ENCODE measurements at regions not wholly inside any gene's neighbourhood (a gene's known extent, or its start where the extent isn't known, plus 50 kb on each side); places are given as distances from the start of the nearest gene placed in this dataset.
"Not testable (repeated sequence)": the region's sequence is repeated elsewhere in the genome, so short reads cannot be mapped to it uniquely, and the experiment has no call there.

DNA sequence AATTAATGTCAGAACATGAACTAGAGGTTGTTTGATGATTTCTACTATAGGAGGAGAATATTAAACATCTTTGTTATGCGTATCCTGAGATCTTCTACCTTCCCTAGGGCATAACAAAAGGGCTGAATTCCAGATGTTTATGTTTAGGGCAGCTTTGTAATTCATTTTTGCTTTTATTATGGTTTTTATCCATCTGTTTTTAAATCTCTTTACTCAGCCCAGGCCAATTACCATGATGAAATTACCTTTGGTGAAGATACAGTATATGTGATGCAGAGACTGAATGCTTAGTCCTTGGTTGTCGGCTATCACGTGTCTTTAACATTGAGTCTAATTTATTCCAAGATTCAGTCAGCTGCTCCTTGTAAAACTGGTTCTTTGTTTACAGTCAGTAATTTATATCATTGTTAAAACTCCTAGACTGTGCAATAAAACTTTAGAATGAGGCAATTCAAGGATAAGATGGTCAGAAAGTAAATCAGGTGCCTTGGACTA lies 176.9 kb downstream of the CTH start:
- Mint-ChIP-seq H3K27me3 (no peaks in the 10 kb centered on the region), H3K9me3 (no peaks in the 10 kb centered on the region), H3K36me3 (no peaks in the 10 kb centered on the region), H3K4me1 (no peaks in the 10 kb centered on the region), H3K4me3 (no peak overlapping the region), H3K27ac (no peak overlapping the region)
- no peak for DNase-seq
- CTCF ChIA-PET: no interaction called here

DNA sequence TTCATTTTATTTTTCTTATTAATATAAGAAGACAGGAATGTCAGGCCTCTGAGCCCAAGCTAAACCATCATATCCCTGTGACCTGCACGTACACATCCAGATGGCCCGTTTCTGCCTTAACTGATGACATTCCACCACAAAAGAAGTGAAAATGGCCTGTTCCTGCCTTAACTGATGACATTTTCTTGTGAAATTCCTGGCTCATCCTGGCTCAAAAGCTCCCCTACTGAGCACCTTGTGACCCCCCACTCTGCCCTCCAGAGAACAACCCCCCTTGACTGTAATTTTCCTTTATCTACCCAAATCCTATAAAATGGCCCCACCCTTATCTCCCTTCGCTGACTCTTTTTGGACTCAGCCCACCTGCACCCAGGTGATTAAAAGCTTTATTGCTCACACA lies 182.5 kb downstream of the CTH start:
- H3K27ac Mint-ChIP-seq, H3K9me3 Mint-ChIP-seq, CTCF ChIA-PET, DNase-seq, H3K4me1 Mint-ChIP-seq, H3K36me3 Mint-ChIP-seq, H3K27me3 Mint-ChIP-seq, H3K4me3 Mint-ChIP-seq: not testable (repeated sequence)

DNA sequence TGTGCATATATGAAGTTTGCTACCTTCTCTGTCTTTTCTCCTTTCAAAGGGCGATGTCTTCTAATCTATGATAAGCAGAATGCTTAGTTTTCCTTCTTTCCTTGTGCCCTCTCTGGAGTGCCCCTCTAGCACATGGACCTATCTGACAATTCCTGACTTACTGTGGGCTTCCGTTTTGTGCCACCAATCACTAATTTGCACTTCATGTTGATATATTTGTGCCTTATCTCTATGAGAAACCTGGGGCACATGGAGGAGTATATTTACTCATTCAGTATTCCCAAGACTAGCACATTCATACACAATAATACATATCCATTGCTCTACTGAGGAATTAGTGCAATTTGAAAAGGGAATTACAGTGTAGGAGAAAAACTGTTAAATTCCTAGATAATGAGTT lies 197.7 kb downstream of the CTH start:
- no peaks in the 10 kb centered on the region for H3K9me3 Mint-ChIP-seq

DNA sequence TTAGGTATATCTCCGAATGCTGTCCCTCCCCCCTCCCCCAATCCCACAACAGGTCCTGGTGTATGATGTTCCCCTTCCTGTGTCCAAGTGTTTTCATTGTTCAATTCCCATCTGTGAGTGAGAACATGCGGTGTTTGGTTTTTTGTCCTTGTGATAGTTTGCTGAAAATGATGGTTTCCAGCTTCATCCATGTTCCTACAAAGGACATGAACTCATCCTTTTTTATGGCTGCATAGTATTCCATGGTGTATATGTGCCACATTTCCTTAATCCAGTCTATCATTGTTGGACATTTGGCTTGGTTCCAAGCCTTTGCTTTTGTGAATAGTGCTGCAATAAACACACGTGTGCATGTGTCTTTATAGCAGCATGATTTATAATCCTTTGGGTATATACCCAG lies 199.1 kb downstream of the CTH start:
- H3K9me3 Mint-ChIP-seq, H3K27me3 Mint-ChIP-seq, H3K4me1 Mint-ChIP-seq, H3K4me3 Mint-ChIP-seq, DNase-seq, H3K27ac Mint-ChIP-seq, CTCF ChIA-PET, H3K36me3 Mint-ChIP-seq: not testable (repeated sequence)

More for the DNA sequence above, 197.7 kb downstream of the CTH start:
- no peaks in the 10 kb centered on the region for H3K27me3 Mint-ChIP-seq
- no peaks in the 10 kb centered on the region for H3K36me3 Mint-ChIP-seq
- no peak overlapping the region for H3K27ac Mint-ChIP-seq
- H3K4me1 Mint-ChIP-seq: no peaks in the 10 kb centered on the region
- CTCF ChIA-PET: no interaction called here
- DNase-seq: no peak
- no peak overlapping the region for H3K4me3 Mint-ChIP-seq

DNA sequence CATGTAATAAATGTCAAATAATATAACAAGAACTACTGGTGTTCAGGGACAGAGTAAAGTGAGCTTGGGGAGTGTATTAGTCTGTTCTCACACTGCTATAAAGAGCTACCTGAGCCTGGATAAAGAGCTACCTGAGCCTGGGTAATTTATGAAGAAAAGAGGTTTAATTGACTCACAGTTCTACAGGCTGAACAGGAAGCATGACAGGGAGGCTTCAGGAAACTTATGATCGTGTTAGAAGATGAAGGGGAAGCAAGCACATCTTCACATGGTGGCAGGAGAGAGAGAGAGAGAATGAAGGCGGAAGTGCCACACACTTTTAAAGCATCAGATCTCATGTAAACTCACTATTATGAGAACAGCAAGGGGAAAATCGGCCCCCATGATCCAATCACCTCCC lies 205.9 kb downstream of the CTH start:
- no peaks in the 10 kb centered on the region for H3K27me3 Mint-ChIP-seq
- no peak for DNase-seq
- no peaks in the 10 kb centered on the region for H3K4me1 Mint-ChIP-seq
- CTCF ChIA-PET: no interaction called here
- no peak overlapping the region for H3K4me3 Mint-ChIP-seq
- no peak overlapping the region for H3K27ac Mint-ChIP-seq
- peaks cover 2% of the 10 kb centered on the region for H3K9me3 Mint-ChIP-seq
- H3K36me3 Mint-ChIP-seq: no peaks in the 10 kb centered on the region

DNA sequence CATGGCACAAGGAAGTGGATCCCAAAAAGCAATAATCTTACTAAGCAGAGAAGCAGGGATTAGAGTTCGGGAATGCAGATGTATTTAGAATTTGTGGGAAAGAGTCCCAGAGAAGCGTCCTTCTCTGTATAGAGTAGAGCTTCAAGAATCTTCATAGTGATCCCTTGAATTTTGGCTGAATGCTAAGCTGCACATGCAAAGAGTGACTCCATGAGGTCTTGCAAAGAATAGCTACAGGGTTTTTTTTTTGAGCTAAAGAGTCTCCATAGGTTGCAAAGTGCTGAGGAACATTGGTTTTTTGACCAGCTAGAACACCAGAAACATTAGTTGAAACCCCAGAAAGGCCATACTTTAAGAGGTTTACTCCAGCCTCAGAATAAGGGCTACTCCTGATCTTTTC lies 206.7 kb downstream of the CTH start:
- H3K9me3 Mint-ChIP-seq: peaks cover 2% of the 10 kb centered on the region
- H3K36me3 Mint-ChIP-seq: no peaks in the 10 kb centered on the region
- DNase-seq: no peak
- no peaks in the 10 kb centered on the region for H3K27me3 Mint-ChIP-seq
- H3K4me1 Mint-ChIP-seq: no peaks in the 10 kb centered on the region
- H3K4me3 Mint-ChIP-seq: no peak overlapping the region
- CTCF ChIA-PET: interaction anchor here (0.7 kb wide), 1 partner anchor 71 kb away, joined by 3 read pairs; no protein-coding TSS in a partner anchor
- no peak overlapping the region for H3K27ac Mint-ChIP-seq

DNA sequence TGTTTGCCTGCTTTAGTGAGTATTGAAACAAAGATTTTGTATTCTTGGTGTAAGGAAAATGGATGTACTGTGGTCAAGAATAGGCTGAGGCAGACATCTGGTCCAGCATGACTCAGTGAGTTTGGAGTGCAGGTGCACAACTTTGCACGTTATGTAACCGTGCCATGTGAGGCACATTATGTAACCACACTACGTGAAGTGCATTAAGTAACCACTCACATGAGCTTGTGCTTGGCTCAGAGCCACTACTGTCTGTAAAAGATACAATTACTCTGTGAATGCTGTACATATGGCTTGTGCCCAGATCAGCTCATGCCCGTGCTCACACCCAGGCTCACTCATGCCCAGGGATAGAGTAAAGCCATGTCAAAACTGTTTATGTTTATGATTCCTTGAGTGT lies 216.8 kb downstream of the CTH start:
- Mint-ChIP-seq H3K27me3 (no peaks in the 10 kb centered on the region), H3K36me3 (no peaks in the 10 kb centered on the region), H3K4me3 (no peak overlapping the region), H3K27ac (no peak overlapping the region), H3K4me1 (no peaks in the 10 kb centered on the region), H3K9me3 (no peaks in the 10 kb centered on the region)
- DNase-seq: no peak
- CTCF ChIA-PET: interaction anchor here (0.6 kb wide), 1 partner anchor 14 kb away, joined by 3 read pairs; no protein-coding TSS in a partner anchor

DNA sequence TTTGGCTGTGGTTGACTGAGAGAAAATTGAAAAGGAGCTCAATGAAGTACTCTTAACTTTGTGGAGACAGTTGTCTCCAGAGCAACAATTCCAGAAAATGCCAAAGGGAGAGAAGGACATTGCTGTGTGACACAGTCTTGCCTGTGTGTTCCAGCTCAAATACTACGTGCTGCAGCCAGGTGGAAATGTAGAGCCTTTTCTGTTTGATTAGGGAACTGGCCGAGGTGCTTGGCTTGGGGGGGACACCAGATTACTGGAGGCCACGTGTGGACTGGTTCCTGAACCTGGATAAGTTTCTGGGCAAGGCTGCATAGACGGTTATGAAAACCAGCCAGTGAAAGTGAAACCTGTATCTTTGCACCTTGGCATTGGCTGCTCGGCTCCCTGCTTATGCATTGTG lies 217.9 kb downstream of the CTH start:
- Mint-ChIP-seq H3K27me3 (no peaks in the 10 kb centered on the region), H3K4me1 (no peaks in the 10 kb centered on the region), H3K4me3 (no peak overlapping the region), H3K27ac (no peak overlapping the region), H3K36me3 (no peaks in the 10 kb centered on the region), H3K9me3 (no peaks in the 10 kb centered on the region)
- CTCF ChIA-PET: no interaction called here
- no peak for DNase-seq

DNA sequence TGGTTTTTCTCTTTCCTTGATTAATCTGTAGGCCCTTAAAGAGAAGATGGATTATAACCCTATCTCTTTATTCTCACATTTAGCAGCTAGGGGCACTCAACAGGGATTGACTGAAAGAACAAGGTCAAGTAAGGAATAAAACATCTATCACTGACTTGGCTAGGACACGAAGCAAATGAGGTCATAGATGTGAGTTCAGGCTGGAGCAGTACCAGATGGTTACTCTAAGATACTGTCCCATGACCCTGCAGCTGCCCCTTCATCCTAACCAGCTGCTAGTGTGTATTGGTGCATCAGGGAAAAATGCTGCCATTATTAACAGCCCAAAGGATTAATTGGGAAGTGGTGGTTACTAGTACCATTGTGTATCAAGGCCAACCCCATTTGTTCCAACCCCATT lies 221.9 kb downstream of the CTH start:
- Mint-ChIP-seq H3K27me3 (no peaks in the 10 kb centered on the region), H3K36me3 (no peaks in the 10 kb centered on the region), H3K4me3 (no peak overlapping the region), H3K9me3 (no peaks in the 10 kb centered on the region), H3K27ac (no peak overlapping the region), H3K4me1 (no peaks in the 10 kb centered on the region)
- DNase-seq: no peak
- CTCF ChIA-PET: no interaction called here

DNA sequence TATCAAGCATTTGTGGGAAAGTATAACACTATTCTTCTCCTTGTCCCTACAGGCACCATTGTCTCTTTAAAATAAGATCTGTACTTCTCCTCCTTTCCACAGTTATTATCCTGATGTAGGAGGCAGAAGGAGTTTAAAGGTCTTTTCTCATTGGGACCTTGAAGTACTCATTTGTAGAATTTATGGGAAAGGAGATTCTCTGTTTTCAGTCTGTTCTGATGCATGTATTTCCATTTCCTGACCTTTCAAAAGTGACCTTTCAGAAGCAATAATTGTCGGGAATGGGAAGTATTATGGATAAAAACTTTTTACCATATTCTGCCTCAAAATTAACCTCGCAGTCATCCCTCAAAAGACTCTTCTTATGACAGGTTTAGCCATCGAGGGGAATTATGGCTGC lies 224.8 kb downstream of the CTH start:
- H3K9me3 Mint-ChIP-seq: no peaks in the 10 kb centered on the region
- no peaks in the 10 kb centered on the region for H3K27me3 Mint-ChIP-seq
- CTCF ChIA-PET: no interaction called here
- H3K4me1 Mint-ChIP-seq: no peaks in the 10 kb centered on the region
- DNase-seq: no peak
- H3K27ac Mint-ChIP-seq: no peak overlapping the region
- no peaks in the 10 kb centered on the region for H3K36me3 Mint-ChIP-seq
- H3K4me3 Mint-ChIP-seq: no peak overlapping the region

DNA sequence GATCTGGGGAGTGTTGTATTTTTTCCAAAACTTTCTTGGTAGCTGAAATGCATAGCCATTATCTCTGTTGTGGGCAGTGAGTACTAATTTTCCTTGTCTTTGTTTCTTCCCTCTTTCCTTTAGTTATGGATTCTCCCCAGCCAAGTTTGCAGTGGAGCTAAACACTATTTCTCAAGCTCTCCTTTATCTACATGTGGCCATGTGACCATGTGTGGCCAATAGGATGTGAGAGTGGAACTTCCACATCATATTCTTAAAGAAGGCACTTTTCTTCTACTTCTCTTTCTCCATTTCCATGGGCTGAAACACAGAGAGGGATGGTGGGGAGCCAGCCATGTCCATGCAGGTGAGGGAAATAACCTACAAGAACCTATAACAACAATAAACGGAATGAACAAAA lies 230.8 kb downstream of the CTH start:
- H3K9me3 Mint-ChIP-seq: no peaks in the 10 kb centered on the region
- H3K27me3 Mint-ChIP-seq: no peaks in the 10 kb centered on the region
- no peak overlapping the region for H3K4me3 Mint-ChIP-seq
- DNase-seq: no peak
- H3K27ac Mint-ChIP-seq: no peak overlapping the region
- CTCF ChIA-PET: no interaction called here
- H3K36me3 Mint-ChIP-seq: no peaks in the 10 kb centered on the region
- no peaks in the 10 kb centered on the region for H3K4me1 Mint-ChIP-seq

DNA sequence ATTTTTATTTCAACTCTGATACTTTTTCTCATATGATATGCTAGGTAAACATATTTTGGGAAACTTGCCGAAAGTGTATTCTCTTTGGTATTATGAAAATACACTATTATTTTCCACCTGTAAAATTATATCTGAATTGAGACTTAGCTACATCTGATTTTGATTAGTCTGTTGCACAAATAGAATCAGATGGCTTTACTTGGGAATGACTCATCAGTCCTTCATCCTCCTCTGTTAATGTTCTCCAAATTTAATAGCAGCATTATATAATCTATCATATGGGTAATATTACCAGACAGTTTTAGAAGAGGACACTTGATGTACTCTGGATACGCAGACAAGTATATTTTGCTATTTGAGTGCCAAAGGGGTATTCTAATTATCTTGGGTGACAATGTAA lies 245.3 kb downstream of the CTH start:
- no peaks in the 10 kb centered on the region for H3K4me1 Mint-ChIP-seq
- no peaks in the 10 kb centered on the region for H3K9me3 Mint-ChIP-seq
- CTCF ChIA-PET: no interaction called here
- no peaks in the 10 kb centered on the region for H3K36me3 Mint-ChIP-seq
- no peak overlapping the region for H3K27ac Mint-ChIP-seq
- no peak overlapping the region for H3K4me3 Mint-ChIP-seq
- no peak for DNase-seq
- no peaks in the 10 kb centered on the region for H3K27me3 Mint-ChIP-seq

DNA sequence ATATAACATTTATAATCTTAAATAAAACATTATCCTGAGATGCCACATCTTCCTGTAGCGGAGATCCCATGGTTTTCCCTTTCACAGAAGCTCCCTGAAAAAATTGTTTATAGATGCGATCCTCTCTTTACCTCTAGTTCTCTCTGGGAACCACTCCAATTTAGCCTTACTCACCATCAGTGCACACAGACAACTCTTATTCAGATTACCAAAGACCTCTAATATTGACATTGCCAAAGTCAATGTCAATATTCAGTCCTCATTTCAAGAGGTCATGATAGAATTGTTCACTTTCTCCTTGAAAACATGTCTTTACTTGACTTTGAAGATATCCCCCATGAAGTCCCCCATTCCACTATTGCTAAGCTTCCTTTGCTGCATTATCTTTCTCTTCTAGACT lies 248.8 kb downstream of the CTH start:
- DNase-seq: no peak
- Mint-ChIP-seq H3K9me3 (no peaks in the 10 kb centered on the region), H3K27me3 (no peaks in the 10 kb centered on the region), H3K27ac (no peak overlapping the region), H3K4me1 (no peaks in the 10 kb centered on the region), H3K36me3 (no peaks in the 10 kb centered on the region), H3K4me3 (no peak overlapping the region)
- CTCF ChIA-PET: no interaction called here

DNA sequence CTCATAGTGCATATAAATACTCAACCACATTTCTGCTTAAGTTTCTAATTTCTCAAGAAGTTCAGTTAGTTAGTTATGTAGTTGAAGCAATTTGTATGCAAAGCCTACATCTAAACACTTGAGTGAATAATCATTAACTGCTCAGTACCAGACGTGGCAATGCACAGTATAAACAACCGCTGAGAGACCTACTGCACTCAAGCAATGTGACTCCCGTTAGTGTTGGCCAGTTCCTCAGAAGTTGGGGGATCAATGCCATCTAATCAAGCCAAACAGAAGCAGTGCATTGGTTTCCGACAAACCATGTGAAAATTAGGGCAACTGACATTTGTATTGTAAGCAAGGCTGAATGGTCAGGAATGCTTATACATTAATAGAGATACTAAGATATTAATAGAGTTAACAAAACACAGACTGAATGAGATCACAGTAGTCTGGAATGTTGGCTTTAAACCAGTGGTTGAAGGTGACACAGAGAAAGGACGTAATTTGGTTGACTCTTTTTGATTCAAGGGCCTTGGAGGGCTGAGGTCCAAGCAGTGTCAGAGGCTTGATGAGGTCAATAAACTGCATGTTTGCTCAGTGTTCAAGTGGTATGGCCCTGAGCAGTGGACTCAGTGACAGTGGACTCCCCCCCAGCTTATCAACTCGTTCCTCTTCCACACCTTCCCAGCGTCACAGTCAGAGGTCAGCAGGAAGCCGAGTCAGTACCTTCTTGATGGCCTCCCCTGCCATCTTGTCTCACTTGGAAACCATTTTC lies 255.5 kb downstream of the CTH start:
- H3K9me3 Mint-ChIP-seq: no peaks in the 10 kb centered on the region
- H3K4me3 Mint-ChIP-seq: no peak overlapping the region
- H3K36me3 Mint-ChIP-seq: no peaks in the 10 kb centered on the region
- no peak for DNase-seq
- H3K27ac Mint-ChIP-seq: no peak overlapping the region
- H3K27me3 Mint-ChIP-seq: no peaks in the 10 kb centered on the region
- no peaks in the 10 kb centered on the region for H3K4me1 Mint-ChIP-seq
- CTCF ChIA-PET: no interaction called here

DNA sequence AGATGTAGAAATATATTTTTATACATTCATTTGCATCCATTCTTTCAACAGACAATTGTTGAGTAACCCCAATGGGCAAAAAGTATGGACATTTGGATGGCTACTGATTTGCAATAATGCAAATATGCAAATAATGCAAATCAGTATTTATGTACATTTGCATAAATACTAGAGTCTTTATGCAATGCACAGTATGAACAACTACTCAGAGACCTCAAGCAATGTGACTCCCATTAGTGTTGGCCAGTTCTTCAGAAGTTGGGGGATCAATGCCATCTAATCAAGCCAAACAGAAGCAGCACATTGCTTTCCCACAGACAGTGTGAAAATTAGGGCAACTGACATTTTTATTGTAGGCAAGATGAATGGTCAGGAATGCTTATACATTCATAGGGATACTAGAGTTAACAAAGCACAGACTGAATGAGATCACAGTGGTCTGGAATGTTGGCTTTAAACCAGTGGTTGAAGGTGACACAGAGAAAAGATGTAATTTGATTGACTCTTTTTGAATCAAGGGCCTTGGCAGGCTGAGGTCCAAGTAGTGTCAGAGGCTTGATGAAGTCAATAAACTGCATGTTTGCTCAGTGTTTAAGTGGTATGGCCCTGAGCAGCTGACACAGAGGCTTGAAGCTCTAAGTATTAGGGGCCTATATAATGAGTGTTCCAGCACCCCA lies 256.6 kb downstream of the CTH start:
- H3K4me1 Mint-ChIP-seq: no peaks in the 10 kb centered on the region
- no peak for DNase-seq
- H3K36me3 Mint-ChIP-seq: no peaks in the 10 kb centered on the region
- CTCF ChIA-PET: no interaction called here
- no peaks in the 10 kb centered on the region for H3K9me3 Mint-ChIP-seq
- H3K27me3 Mint-ChIP-seq: no peaks in the 10 kb centered on the region
- no peak overlapping the region for H3K4me3 Mint-ChIP-seq
- H3K27ac Mint-ChIP-seq: no peak overlapping the region
